MM.1S (cell line): ENCODE measurements at regions not wholly inside any gene's neighbourhood (a gene's known extent, or its start where the extent isn't known, plus 50 kb on each side); places are given as distances from the start of the nearest gene placed in this dataset.

Source experiments
- CTCF ChIP-seq: fragments of 300-600 bp; sonication (generic); IDR thresholded peaks from 2 replicates; pipeline ENCODE4 v1.5.1; 2016; ENCODE audit warnings: antibody characterized with exemption, low read length, mixed read lengths
- EZH2 ChIP-seq: fragments of 300-600 bp; sonication (generic); optimal IDR thresholded peaks from 2 replicates; pipeline ENCODE3; 2017; ENCODE audit warnings: low read depth, mild to moderate bottlenecking, antibody characterized with exemption, low read length, mixed read lengths
- EZH2phosphoT487 ChIP-seq: fragments of 300-600 bp; sonication (generic); IDR thresholded peaks from 2 replicates; pipeline ENCODE4 v1.6.1; 2018; ENCODE audit warnings: antibody characterized with exemption, low read length

GRCh38 chr12:127660961-127661360 is 606.0 kb upstream of the TMEM132C start:
- no peak for TF ChIP-seq CTCF
- no peak for TF ChIP-seq EZH2
- no peak for TF ChIP-seq EZH2phosphoT487
